GM13977 (cell line): ENCODE measurements at regions not wholly inside any gene's neighbourhood (a gene's known extent, or its start where the extent isn't known, plus 50 kb on each side); places are given as distances from the start of the nearest gene placed in this dataset.

Experiments used
- DNase-seq: peaks from one replicate; pipeline ENCODE4 v3.0.0; 2012; ENCODE audit warnings: low spot score
- in situ Hi-C: fragments of 300-500 bp; cut with MboI; formaldehyde crosslinking; loops from one replicate; pipeline ENCODE4 v1.12.0; 2022; ENCODE audit warnings: low sequenced_read_pairs, low pct_unique_long_range_greater_than_20kb, mixed read lengths, inconsistent platforms; ENCODE audit not compliant: unreplicated experiment
- TF ChIP-seq, protein P1 (sequence below): IDR thresholded peaks from 2 replicates; pipeline ENCODE4 v1.5.1; 2012; ENCODE audit warnings: mild to moderate bottlenecking, control low read depth; ENCODE audit not compliant: insufficient read depth; ENCODE audit errors: extremely low read depth, missing control alignments

DNA sequence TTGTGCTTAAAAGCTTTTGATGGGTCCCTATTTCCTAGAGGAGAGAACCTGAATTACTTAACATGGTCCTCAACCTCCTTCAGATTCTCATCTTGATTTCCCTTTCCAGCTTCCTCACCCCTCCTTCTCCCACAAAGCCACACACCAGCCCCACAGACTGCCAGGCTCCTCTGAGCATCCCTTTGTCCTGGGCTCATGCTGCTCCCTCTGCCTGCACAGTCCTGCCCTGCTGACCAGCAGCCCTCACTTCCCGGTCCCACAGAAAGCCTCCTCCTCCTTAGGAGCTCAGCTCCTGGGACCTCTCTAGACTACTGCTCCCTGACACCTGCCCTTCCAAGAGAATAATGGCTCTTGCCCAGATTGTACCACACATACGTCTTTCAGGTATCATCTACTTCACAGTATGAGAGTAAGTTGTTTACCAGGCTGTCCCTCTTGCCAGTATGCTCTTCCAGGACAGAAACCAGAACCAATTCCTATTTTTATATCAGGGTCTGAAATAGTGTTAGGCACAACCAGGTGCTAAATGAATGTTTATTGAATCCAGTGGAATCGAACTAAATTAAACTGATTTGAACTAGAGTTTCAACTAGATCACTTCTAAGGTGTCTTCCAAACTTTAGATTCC lies 373.4 kb downstream of the LMX1A start:
- in situ Hi-C loops, result no loop called here
- TF ChIP-seq, protein P1, sequence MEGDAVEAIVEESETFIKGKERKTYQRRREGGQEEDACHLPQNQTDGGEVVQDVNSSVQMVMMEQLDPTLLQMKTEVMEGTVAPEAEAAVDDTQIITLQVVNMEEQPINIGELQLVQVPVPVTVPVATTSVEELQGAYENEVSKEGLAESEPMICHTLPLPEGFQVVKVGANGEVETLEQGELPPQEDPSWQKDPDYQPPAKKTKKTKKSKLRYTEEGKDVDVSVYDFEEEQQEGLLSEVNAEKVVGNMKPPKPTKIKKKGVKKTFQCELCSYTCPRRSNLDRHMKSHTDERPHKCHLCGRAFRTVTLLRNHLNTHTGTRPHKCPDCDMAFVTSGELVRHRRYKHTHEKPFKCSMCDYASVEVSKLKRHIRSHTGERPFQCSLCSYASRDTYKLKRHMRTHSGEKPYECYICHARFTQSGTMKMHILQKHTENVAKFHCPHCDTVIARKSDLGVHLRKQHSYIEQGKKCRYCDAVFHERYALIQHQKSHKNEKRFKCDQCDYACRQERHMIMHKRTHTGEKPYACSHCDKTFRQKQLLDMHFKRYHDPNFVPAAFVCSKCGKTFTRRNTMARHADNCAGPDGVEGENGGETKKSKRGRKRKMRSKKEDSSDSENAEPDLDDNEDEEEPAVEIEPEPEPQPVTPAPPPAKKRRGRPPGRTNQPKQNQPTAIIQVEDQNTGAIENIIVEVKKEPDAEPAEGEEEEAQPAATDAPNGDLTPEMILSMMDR, result no peak
- no peak for DNase-seq

DNA sequence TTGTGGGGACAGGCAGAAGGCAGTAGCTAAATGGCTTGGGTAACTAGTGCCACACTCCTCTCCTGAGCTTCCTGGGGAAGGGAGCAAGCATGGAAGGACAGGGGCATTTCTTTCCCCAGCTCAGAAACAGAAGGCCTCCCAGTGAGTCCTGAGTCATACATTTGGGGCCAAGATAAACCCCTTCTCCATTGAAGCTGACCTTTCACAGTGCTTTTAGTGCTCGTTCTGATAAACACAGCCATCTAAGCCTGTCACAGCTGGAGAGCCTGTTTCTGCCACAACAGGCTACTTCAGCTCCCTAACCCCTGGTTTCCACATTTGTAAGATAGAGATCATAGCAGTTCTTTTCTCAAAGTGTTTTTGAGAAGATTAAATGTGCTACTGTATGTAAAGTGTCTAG lies 374.0 kb downstream of the LMX1A start:
- in situ Hi-C loops, result no loop called here
- no peak for DNase-seq
- TF ChIP-seq, protein P1, result no peak

DNA sequence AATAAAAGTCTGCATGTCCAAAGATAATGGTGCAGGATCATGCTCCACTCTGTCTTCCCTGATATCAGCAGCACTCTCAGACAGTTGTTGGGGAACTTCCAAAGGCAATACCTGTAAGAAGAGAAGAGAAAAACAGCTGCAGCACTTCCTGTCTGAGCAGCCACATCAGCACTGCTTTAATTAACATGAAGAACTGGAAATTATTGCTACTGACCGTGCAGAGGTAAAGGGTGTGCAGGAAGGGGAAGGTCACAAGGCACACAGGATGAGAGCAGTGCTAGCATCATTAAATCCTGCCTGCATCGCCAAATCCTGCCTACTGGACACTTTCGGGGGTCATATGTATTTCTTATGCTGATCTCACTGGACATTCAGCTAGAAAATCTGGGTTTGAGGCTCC lies 379.0 kb downstream of the LMX1A start:
- no peak for DNase-seq
- TF ChIP-seq, protein P1, result no peak
- in situ Hi-C loops, result no loop called here

DNA sequence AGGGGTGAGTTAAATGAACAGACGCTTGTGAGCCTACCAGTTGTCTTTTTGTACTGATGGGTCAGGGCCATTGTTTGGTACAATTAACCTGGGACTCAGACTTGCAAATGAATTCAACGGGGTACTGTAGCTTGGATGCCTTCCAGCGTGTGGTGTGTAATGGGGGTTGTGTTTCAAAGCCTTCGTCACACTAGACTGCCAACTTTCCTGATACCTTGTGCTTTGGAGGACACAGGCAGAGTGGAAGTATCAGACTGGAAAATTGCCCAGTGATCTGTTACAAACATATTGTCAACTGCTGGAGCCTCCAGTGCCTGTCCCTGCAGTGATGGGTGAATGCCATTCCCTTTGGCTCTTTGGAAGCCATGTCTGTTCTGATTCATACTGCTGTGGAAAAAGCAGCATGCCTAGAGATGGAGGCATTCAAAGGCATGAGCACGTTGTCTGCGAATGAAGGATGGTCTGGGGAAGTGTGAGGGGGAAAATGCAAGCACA lies 384.5 kb downstream of the LMX1A start:
- DNase-seq, result no peak
- TF ChIP-seq, protein P1, result no peak
- in situ Hi-C loops, result no loop called here

DNA sequence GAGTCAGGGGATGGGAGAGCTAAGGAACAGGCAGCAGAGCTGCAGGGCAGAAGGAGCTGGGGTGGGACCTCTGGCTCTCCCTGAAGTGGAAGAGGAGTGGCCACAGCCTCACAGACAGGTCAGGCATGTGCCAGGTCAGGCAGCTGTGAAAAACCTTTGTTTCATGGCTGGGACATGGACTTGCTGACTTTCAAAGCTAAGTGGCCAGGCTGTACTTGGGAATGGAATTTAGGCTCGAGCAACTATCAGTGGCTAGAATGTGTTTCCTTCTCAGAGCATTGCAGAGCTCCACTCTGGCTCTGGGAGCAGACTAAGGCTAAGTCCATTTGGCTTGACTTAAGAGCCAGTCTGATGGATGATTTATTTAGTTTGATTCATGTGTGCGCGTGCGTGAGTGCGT lies 385.1 kb downstream of the LMX1A start:
- TF ChIP-seq, protein P1, result no peak
- in situ Hi-C loops, result no loop called here
- DNase-seq, result no peak

DNA sequence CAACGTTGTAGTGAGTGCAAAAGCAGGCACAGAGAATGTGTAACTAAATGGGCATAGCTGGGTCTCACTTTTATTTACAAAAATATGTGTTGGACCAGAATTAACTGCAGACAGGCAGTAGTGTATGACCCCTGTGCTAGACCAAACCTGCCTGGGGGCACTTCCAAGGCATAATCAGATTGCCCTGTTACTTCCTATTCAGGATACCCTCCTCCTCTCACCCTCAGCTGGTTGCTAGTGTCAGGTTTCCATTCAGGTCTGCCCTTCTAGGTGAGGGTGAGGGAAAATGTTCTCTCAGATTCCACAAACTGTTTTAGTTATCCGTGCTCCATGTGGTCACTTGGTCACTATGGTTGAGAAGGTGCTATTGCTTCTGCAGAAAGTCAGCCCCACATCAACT lies 387.3 kb downstream of the LMX1A start:
- no peak for DNase-seq
- in situ Hi-C loops, result no loop called here
- TF ChIP-seq, protein P1, result no peak

DNA sequence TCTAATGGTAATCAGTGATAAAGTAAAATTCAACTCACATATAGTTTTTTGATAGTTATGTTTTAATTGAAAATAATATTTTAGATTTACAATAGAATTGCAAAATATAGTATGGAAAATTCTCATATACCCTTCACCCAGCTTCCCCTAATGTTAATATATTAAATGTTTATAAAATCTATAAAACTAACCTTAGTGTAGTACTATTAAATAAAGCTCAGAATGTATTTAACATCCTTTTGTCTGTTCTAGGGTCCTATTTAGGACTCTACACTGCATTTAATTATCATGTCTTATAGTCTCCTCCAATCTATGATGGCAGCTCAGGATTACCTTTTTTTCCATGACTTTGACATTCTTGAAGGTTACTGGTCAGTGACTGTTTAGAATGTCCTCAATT lies 389.2 kb downstream of the LMX1A start:
- DNase-seq, result no peak
- TF ChIP-seq, protein P1, result no peak
- in situ Hi-C loops, result no loop called here
